KMS-11 (cell line): ENCODE measurements at regions not wholly inside any gene's neighbourhood (a gene's known extent, or its start where the extent isn't known, plus 50 kb on each side); places are given as distances from the start of the nearest gene placed in this dataset.

Experiments
- H2AFZ ChIP-seq: fragments of 200-600 bp; sonication (generic); 2 replicates; pipeline ENCODE4 v1.6.1; 2016; ENCODE audit warnings: antibody characterized with exemption, mixed run types, low read depth
- H3K27ac ChIP-seq: fragments of 200-600 bp; sonication (generic); 2 replicates; pipeline ENCODE4 v1.6.1; 2016; ENCODE audit warnings: mild to moderate bottlenecking, mixed run types
- H3K27me3 ChIP-seq: fragments of 200-600 bp; sonication (generic); 2 replicates; pipeline ENCODE4 v1.6.1; 2017; ENCODE audit warnings: mild to moderate bottlenecking, low read depth, mixed run types, moderate library complexity; ENCODE audit not compliant: insufficient read depth
- H3K36me3 ChIP-seq: fragments of 200-600 bp; sonication (generic); 2 replicates; pipeline ENCODE4 v1.6.1; 2017; ENCODE audit warnings: mild to moderate bottlenecking, mixed run types; ENCODE audit not compliant: insufficient read depth
- H3K4me1 ChIP-seq: fragments of 200-600 bp; sonication (generic); 2 replicates; pipeline ENCODE4 v1.6.1; 2016; ENCODE audit warnings: mild to moderate bottlenecking, low read depth, mixed run types; ENCODE audit not compliant: poor library complexity, severe bottlenecking
- H3K4me2 ChIP-seq: fragments of 200-600 bp; sonication (generic); 2 replicates; pipeline ENCODE4 v1.7.0; 2016; ENCODE audit warnings: mild to moderate bottlenecking, mixed run types
- H3K4me3 ChIP-seq: fragments of 200-600 bp; sonication (generic); IDR thresholded peaks from 2 replicates; pipeline ENCODE4 v1.6.1; 2017; ENCODE audit warnings: low read depth, low read length, mixed read lengths; ENCODE audit not compliant: insufficient read depth
- H3K79me2 ChIP-seq: fragments of 200-600 bp; sonication (generic); 2 replicates; pipeline ENCODE4 v1.6.1; 2016; ENCODE audit warnings: low read depth, mixed run types; ENCODE audit not compliant: insufficient read depth
- H3K9ac ChIP-seq: fragments of 200-600 bp; sonication (generic); 2 replicates; pipeline ENCODE4 v1.6.1; 2016; ENCODE audit warnings: mild to moderate bottlenecking, mixed run types
- H4K20me1 ChIP-seq: fragments of 200-600 bp; sonication (generic); 2 replicates; pipeline ENCODE4 v1.6.1; 2016; ENCODE audit warnings: mild to moderate bottlenecking, mixed run types; ENCODE audit not compliant: insufficient read depth
- TF ChIP-seq, protein P1 (sequence below): fragments of 200-600 bp; sonication (generic); conservative IDR thresholded peaks from 2 replicates; pipeline ENCODE4 v1.6.1; 2017; ENCODE audit warnings: low read depth, mild to moderate bottlenecking, antibody characterized with exemption, low read length, moderate library complexity, mixed read lengths

- H3K27ac ChIP-seq, result no peak overlapping the region
- H3K4me2 ChIP-seq, result no peak overlapping the region
- no peaks in the 10 kb centered on the region for H3K4me1 ChIP-seq
- no peaks in the 10 kb centered on the region for H3K79me2 ChIP-seq
- H3K27me3 ChIP-seq, result no peaks in the 10 kb centered on the region
- no peaks in the 10 kb centered on the region for H3K36me3 ChIP-seq
- H3K9ac ChIP-seq, result no peak overlapping the region
- no peak overlapping the region for H2AFZ ChIP-seq
- H4K20me1 ChIP-seq, result no peaks in the 10 kb centered on the region
- H3K4me3 ChIP-seq, result no peak overlapping the region
- TF ChIP-seq, protein P1, sequence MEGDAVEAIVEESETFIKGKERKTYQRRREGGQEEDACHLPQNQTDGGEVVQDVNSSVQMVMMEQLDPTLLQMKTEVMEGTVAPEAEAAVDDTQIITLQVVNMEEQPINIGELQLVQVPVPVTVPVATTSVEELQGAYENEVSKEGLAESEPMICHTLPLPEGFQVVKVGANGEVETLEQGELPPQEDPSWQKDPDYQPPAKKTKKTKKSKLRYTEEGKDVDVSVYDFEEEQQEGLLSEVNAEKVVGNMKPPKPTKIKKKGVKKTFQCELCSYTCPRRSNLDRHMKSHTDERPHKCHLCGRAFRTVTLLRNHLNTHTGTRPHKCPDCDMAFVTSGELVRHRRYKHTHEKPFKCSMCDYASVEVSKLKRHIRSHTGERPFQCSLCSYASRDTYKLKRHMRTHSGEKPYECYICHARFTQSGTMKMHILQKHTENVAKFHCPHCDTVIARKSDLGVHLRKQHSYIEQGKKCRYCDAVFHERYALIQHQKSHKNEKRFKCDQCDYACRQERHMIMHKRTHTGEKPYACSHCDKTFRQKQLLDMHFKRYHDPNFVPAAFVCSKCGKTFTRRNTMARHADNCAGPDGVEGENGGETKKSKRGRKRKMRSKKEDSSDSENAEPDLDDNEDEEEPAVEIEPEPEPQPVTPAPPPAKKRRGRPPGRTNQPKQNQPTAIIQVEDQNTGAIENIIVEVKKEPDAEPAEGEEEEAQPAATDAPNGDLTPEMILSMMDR, result no peak
Observed at GRCh38 chr3:14256046-14256445, 77.4 kb downstream of the LSM3 start.

DNA sequence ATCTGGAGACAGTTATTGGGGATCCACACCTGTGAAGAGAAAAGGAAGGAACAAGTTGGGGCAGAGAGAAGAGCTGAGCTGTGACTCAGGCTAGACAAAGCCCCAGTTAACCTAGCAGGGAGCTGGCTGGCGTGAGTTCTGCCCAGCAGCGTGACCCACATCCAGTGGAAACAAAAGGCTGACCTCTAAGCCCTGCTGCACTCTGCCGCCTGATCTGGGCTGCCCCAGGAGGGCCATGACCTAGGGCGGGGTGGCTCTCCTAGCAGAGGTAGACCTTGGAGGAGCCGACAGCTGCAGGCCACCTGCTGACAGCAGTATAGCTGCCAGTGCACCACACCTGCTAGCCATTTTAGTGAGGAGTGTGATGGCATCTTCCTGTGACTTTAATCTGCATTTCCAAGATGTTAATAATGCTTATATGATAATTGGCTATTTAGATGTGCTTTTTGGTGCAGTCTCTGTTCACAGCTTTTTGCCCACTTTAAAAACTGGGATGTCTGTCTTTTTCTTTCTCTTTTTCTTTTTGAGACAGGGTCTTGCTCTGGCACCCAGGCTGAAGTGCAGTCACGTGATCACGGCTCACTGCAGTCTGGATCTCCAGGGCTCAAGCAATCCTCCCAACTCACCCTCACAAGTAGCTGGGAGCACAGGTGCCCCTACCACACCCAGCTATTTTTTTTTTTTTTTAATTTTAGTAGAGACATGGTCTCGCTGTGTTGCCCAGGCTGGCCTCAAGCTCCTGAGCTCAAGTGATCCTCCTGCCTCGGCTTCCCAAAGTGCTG lies 78.1 kb downstream of the LSM3 start:
- Histone ChIP-seq H3K9ac (no peak overlapping the region), H3K4me2 (no peak overlapping the region), H3K4me1 (no peaks in the 10 kb centered on the region), H3K27me3 (no peaks in the 10 kb centered on the region), H2AFZ (no peak overlapping the region), H3K4me3 (no peak overlapping the region), H3K27ac (no peak overlapping the region), H4K20me1 (no peaks in the 10 kb centered on the region), H3K79me2 (no peaks in the 10 kb centered on the region), H3K36me3 (no peaks in the 10 kb centered on the region)
- TF ChIP-seq, protein P1, result no peak

DNA sequence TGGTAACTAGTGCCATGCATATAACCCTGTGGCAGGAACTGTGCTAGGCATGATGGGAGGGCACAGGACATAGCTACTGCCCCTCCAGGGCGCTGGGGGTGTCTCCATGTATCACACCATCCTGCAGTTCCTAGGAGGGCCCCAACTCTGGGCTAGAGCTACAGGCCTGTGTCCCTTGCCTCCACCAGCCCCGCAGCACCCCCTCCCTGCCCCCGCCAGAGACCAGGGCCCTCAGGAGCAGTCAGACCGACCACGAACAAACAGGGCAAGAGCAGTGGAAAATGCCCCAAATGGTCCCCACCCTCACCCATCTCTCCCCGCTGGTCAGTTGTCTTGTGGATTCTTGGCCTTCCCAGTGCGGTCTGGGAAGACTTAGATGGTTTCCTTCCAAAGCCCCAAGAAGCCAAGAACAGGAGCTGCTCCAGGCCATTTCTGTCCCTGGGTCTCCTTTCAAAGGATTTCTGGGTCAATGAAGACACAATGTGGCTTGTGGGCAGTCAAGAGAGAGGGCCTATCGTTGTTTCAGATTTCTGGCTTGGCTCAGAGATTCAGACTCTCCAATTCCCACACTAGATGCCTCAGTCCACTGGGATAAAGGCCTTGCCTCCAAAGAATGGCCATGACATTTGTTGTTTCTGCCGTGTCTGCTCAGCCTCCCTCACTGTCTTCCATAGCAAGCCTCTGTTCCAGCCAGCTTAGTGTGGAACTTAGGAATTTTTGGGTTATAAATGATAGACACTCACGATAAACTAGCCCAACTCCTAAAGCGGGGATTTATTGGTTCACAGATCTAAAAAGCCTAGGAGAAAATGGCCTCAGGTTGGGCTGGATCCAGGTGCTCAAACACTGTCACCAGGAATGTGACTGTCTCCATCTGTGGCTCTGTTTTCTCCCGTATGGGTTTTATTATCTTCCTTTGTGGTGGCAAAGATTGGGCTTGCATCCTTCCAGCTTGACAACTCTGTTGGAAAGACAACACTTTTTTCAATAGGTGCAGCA lies 80.6 kb downstream of the LSM3 start:
- TF ChIP-seq, protein P1, result no peak
- no peak overlapping the region for H3K27ac ChIP-seq
- H3K79me2 ChIP-seq, result no peaks in the 10 kb centered on the region
- no peaks in the 10 kb centered on the region for H3K4me1 ChIP-seq
- H4K20me1 ChIP-seq, result no peaks in the 10 kb centered on the region
- H3K4me2 ChIP-seq, result no peak overlapping the region
- H3K4me3 ChIP-seq, result no peak overlapping the region
- no peaks in the 10 kb centered on the region for H3K36me3 ChIP-seq
- H2AFZ ChIP-seq, result no peak overlapping the region
- no peaks in the 10 kb centered on the region for H3K27me3 ChIP-seq
- no peak overlapping the region for H3K9ac ChIP-seq

DNA sequence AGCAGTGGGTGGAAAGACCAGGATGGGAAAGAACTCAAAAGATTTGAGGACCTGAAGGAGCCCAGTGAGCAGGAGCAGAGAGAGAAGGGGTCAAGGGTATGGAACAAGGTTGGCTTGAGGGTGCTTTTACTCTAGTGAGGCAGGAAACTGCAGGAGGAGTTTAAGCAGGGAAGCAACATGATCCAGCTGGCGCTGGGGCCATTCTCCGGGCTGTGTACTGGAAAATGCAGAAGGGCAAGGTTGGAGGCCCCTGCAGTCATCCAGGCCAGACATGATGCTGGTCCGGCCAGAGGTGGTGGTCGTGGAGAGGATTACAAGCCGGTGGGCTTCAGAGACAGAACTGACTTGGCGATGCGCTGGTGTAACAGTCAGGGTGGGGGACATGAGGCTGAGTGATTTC lies 81.8 kb downstream of the LSM3 start:
- Histone ChIP-seq H3K27ac (no peak overlapping the region), H3K79me2 (no peaks in the 10 kb centered on the region), H3K36me3 (no peaks in the 10 kb centered on the region), H2AFZ (no peak overlapping the region), H3K27me3 (no peaks in the 10 kb centered on the region), H3K9ac (no peak overlapping the region), H3K4me3 (no peak overlapping the region), H3K4me2 (no peak overlapping the region), H4K20me1 (no peaks in the 10 kb centered on the region), H3K4me1 (no peaks in the 10 kb centered on the region)
- TF ChIP-seq, protein P1, result no peak
